ENCODE measurements at regions not wholly inside any gene's neighbourhood (a gene's known extent, or its start where the extent isn't known, plus 50 kb on each side); places are given as distances from the start of the nearest gene placed in this dataset.

DNA sequence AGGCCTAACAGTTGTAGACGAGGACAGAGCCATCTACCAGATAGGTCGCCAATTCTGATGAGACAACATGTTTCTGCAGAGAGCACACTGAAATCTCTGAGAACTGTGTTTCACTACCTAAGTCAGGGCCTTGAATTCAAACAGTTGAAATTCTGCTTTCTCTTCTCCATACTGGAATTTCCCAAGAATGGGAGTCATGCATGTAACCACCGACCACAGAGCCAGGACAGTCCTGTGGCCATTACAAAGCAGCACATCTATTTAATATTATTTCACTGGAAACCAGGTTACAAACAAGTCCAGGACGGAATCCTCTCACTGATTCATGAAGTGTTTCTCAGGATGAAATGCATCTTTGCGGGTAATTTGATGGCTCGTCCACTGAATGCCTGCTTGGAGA is 62.0 kb upstream of the ST8SIA6 start:
- H3K36me3 ChIP-seq (ENCODE audit: control insufficient read depth, insufficient read depth, low read length, severe bottlenecking), result no peaks in the 10 kb centered on the region
- DNase-seq (ENCODE audit: low read depth), result no peak
- no peak overlapping the region for H3K4me3 ChIP-seq (ENCODE audit: low read length)
- H3K9ac ChIP-seq (ENCODE audit: low read length), result no peak overlapping the region
- H3K9me3 ChIP-seq (ENCODE audit: control insufficient read depth, low read length), result no peaks in the 10 kb centered on the region
- H3K4me1 ChIP-seq (ENCODE audit: control insufficient read depth, insufficient read depth, low read length), result peaks cover 40% of the 10 kb centered on the region
- H3K27me3 ChIP-seq (replicated peaks; ENCODE audit: control insufficient read depth, insufficient read depth, low read length), result no peaks in the 10 kb centered on the region

DNA sequence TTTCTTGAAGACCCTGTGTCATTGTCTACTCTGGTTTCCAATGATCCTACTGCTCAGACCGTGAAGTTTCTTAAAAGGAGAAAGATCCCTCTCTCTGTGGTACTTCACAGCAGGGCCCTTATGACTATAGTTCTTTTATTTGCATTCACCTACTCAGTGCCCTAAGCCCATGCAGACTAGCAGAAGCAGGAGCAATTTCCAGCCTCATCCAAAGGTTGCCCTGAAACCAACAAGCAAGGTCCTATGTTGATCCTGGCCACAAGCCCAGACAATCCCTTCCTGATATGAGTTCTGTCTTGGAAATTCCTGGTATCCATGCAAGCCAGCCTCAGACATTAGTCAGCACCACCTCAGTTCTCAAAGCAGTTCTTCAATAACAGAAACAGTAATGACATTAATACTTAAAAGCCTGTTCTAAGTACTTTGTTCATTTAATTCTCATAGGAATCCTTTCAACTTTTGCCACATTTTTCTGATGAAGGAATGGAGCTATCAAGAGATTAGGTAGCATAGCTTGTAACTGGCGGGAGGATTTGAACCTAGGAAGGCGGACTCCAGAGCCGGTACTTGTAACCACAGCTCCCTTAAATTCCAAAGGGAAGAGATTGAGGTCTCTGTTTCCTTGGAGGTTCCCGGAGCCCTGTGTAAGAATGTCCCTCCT is 58.1 kb upstream of the ST8SIA6 start:
- Histone ChIP-seq H3K4me1 (ENCODE audit: control insufficient read depth, insufficient read depth, low read length) (peaks cover 35% of the 10 kb centered on the region), H3K9me3 (ENCODE audit: control insufficient read depth, low read length) (no peaks in the 10 kb centered on the region), H3K27me3 (replicated peaks; ENCODE audit: control insufficient read depth, insufficient read depth, low read length) (no peaks in the 10 kb centered on the region), H3K9ac (ENCODE audit: low read length) (peak overlapping the region; percentile 40), H3K36me3 (ENCODE audit: control insufficient read depth, insufficient read depth, low read length, severe bottlenecking) (no peaks in the 10 kb centered on the region), H3K4me3 (ENCODE audit: low read length) (peak overlapping the region; percentile 19)
- DNase-seq (ENCODE audit: low read depth), result peak; percentile 92

DNA sequence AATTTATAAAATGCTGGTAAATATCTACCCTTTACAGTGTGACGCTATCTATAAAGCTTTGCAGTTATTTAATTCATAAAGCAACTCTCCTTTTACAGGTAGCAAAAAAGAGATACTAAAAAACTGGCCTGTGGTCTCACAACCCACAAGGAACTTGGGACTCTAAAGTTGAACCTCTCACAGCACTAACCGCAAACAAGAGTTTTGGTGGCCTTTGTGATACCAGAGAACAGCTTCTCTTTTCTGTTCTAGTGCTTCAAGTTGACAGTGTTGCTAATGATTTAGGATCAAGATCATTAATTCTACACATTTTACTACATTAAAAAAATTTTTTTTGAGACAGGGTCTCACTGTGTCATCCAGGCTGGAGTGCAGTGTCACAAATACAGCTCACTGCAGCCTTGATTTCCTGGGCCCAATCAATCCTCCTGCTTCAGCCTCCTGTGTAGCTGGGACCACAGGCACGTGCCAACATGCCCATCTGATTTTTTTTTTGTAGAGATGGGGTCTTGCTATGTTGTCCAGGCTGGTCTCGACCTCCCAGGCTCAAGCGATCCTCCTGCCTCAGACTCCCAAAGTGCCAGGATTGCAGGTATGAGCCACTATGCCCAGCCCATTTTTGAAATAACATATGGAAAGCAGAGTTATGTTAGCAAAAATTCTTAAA is 56.0 kb upstream of the ST8SIA6 start:
- Histone ChIP-seq H3K4me1 (ENCODE audit: control insufficient read depth, insufficient read depth, low read length) (peaks cover 35% of the 10 kb centered on the region), H3K36me3 (ENCODE audit: control insufficient read depth, insufficient read depth, low read length, severe bottlenecking) (no peaks in the 10 kb centered on the region), H3K27me3 (replicated peaks; ENCODE audit: control insufficient read depth, insufficient read depth, low read length) (no peaks in the 10 kb centered on the region), H3K9ac (ENCODE audit: low read length) (no peak overlapping the region), H3K4me3 (ENCODE audit: low read length) (no peak overlapping the region), H3K9me3 (ENCODE audit: control insufficient read depth, low read length) (no peaks in the 10 kb centered on the region)
- no peak for DNase-seq (ENCODE audit: low read depth)

DNA sequence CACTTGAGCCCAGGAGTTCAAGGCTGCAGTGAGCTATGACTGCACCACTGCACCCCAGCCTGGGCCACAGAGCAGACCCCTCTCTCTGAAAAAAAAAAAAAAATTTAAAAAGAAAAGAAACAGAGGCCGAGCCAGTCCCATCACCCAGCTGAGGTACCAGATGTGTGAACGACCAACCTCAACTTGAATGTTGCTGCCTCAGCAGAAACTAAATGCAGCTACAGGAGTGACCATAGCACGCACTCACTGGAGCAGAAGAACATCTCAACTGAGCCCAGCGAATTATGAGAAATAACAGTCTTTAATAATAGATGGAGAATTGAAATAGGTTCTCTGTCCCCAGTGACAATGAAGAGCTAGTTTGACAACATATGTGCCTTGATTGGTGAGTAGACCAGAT is 53.1 kb upstream of the ST8SIA6 start:
- no peaks in the 10 kb centered on the region for H3K27me3 ChIP-seq (replicated peaks; ENCODE audit: control insufficient read depth, insufficient read depth, low read length)
- no peaks in the 10 kb centered on the region for H3K9me3 ChIP-seq (ENCODE audit: control insufficient read depth, low read length)
- no peak overlapping the region for H3K9ac ChIP-seq (ENCODE audit: low read length)
- no peak for DNase-seq (ENCODE audit: low read depth)
- no peak overlapping the region for H3K4me3 ChIP-seq (ENCODE audit: low read length)
- H3K36me3 ChIP-seq (ENCODE audit: control insufficient read depth, insufficient read depth, low read length, severe bottlenecking), result no peaks in the 10 kb centered on the region
- peaks cover 31% of the 10 kb centered on the region for H3K4me1 ChIP-seq (ENCODE audit: control insufficient read depth, insufficient read depth, low read length)

DNA sequence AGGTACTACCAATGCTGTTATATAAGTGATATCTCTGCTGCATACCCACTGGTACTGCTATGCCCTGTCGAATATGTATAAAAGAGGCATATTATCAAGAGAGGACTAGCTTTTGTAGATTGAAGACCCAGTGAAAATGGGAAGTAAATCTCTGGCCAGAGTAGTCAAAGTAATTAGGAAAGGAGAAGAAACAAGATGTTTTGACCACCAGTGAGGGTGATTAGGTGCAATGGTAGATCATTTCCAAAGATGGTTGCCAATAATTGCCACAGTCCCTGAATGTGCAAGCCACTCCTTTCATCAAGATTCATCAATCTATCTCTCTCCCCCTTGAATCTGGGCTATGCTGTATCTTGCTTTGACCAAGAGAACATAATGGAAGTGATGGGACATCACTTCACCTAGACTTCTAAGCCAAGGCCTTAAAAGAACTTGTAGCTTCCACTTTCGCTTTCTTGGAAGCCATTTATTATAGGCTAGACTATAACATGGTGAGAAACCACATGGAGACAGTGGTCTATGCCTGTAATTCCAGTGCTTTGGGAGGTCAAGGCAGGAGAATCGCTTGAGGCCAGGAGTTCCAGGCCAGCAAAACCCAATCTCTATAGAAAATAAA is 52.6 kb upstream of the ST8SIA6 start:
- no peak overlapping the region for H3K4me3 ChIP-seq (ENCODE audit: low read length)
- peaks cover 25% of the 10 kb centered on the region for H3K4me1 ChIP-seq (ENCODE audit: control insufficient read depth, insufficient read depth, low read length)
- H3K27me3 ChIP-seq (replicated peaks; ENCODE audit: control insufficient read depth, insufficient read depth, low read length), result no peaks in the 10 kb centered on the region
- DNase-seq (ENCODE audit: low read depth), result no peak
- no peaks in the 10 kb centered on the region for H3K9me3 ChIP-seq (ENCODE audit: control insufficient read depth, low read length)
- no peak overlapping the region for H3K9ac ChIP-seq (ENCODE audit: low read length)
- H3K36me3 ChIP-seq (ENCODE audit: control insufficient read depth, insufficient read depth, low read length, severe bottlenecking), result no peaks in the 10 kb centered on the region

DNA sequence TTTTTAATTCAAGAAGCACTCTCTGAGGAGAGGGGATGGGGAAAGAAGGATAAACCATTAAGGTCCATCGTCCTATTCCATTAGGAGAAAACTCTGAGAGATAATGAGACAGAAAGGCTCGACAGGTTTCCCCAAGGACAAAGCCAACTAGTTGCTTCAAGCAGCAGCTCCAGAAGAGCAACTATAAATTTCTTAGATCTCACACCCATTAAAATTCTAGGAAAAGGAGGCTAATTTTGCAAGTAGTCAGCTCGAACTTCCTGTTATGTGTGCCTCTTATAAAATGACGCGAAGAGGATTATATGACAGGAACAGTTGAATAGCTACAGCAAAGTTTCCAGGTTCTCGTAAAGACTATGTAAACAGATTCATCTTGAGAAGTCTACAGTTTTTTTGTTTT is 52.0 kb upstream of the ST8SIA6 start:
- no peaks in the 10 kb centered on the region for H3K36me3 ChIP-seq (ENCODE audit: control insufficient read depth, insufficient read depth, low read length, severe bottlenecking)
- no peak overlapping the region for H3K9ac ChIP-seq (ENCODE audit: low read length)
- no peaks in the 10 kb centered on the region for H3K9me3 ChIP-seq (ENCODE audit: control insufficient read depth, low read length)
- no peak overlapping the region for H3K4me3 ChIP-seq (ENCODE audit: low read length)
- no peaks in the 10 kb centered on the region for H3K27me3 ChIP-seq (replicated peaks; ENCODE audit: control insufficient read depth, insufficient read depth, low read length)
- no peak for DNase-seq (ENCODE audit: low read depth)
- H3K4me1 ChIP-seq (ENCODE audit: control insufficient read depth, insufficient read depth, low read length), result peaks cover 20% of the 10 kb centered on the region

DNA sequence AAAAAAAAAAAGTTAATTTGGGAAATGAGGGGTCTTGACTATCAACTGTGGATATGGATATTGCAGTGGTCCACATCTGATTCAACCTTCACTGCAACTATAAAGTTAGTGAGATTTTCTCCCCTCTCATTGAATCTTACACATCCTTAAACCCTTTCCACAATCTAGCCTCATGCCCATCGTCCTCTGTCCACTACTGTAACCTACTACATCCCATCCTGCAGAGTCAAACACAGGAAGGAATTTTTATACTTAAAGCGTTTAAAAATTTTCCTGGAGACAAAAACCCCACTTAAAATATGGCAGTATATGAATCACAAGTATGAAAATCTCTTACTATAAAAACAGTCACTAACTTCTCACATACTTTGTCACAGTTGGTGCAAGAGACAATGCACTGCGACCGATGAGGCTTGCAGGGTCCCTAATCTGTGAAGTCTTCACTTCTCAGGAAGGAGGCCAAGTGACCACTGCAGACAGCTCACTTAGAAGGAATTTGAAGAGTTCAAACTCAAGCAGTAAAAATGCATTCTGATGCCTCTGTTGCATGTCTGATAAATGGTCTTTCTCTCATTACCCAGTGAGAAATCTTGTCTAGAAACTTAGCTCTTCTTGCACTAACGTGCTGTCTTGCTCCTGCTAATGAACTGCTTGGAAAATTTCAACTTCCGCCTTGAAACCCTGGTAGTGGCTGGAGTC is 50.3 kb upstream of the ST8SIA6 start:
- peak; percentile 63 for DNase-seq (ENCODE audit: low read depth)
- peaks cover 17% of the 10 kb centered on the region for H3K4me1 ChIP-seq (ENCODE audit: control insufficient read depth, insufficient read depth, low read length)
- no peak overlapping the region for H3K9ac ChIP-seq (ENCODE audit: low read length)
- no peak overlapping the region for H3K4me3 ChIP-seq (ENCODE audit: low read length)
- no peaks in the 10 kb centered on the region for H3K36me3 ChIP-seq (ENCODE audit: control insufficient read depth, insufficient read depth, low read length, severe bottlenecking)
- H3K9me3 ChIP-seq (ENCODE audit: control insufficient read depth, low read length), result no peaks in the 10 kb centered on the region
- no peaks in the 10 kb centered on the region for H3K27me3 ChIP-seq (replicated peaks; ENCODE audit: control insufficient read depth, insufficient read depth, low read length)

Measured in adipocyte (in vitro differentiated cells).